ENCODE measurements at regions not wholly inside any gene's neighbourhood (a gene's known extent, or its start where the extent isn't known, plus 50 kb on each side); places are given as distances from the start of the nearest gene placed in this dataset.

DNA sequence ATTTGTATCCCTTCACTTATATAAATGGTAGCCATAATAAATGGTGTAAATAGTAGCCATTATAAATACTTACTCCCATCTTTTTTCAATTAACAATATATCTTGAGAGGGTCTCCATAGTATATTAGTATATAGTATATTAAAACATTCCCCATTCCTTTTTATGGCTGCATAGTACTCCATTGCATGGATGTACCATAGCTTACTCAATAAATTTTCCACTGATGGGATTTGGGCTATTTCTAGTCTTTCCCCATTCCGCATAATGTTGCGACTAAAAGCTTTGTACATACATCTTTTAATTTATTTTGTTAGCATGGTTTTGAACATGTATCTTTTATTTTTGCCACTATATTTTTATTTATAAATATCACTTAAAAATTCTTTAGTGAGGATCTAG is 366.3 kb downstream of the IL20RB start:
- no peak for TF ChIP-seq YY1 (IDR thresholded peaks at IDR 0.05; ENCODE audit: insufficient read depth, insufficient read length)
- no peak for TF ChIP-seq ZNF274 (IDR thresholded peaks at IDR 0.05; ENCODE audit: low read depth, low read length)

Data from NT2/D1 (cell line).